Activated CD8-positive, alpha-beta T cell treated with anti-CD3 and anti-CD28 coated beads for 36 hours (primary cell): ENCODE measurements at regions not wholly inside any gene's neighbourhood (a gene's known extent, or its start where the extent isn't known, plus 50 kb on each side); places are given as distances from the start of the nearest gene placed in this dataset.

Experiments
- ATAC-seq: fragments of 200-7000 bp; cut with Tn5 transposase; one replicate; pipeline ENCODE4 v1.10.0; 2021; ENCODE audit warnings: mild to moderate bottlenecking, moderate library complexity
- CTCF ChIA-PET: fragments of 350-600 bp; sonication (Branson Sonifier 250); formaldehyde crosslinking; loops from one replicate; lab custom pipeline; 2021; ENCODE audit warnings: antibody characterized with exemption; lab: Charles Lee
- POLR2A ChIA-PET: fragments of 350-600 bp; sonication (Branson Sonifier 250); formaldehyde crosslinking; loops from one replicate; lab custom pipeline; 2021; ENCODE audit warnings: antibody characterized with exemption; lab: Charles Lee
- DNase-seq: peaks from one replicate; pipeline ENCODE4 v3.0.0-alpha.2; 2020
- H3K27ac Mint-ChIP-seq: one replicate; pipeline ENCODE4 v1.8.0; 2021; ENCODE audit warnings: mild to moderate bottlenecking, mixed read lengths
- H3K27me3 Mint-ChIP-seq: one replicate; pipeline ENCODE4 v1.8.0; 2021; ENCODE audit warnings: mixed read lengths
- H3K36me3 Mint-ChIP-seq: one replicate; pipeline ENCODE4 v1.8.0; 2021; ENCODE audit warnings: low read depth, mixed read lengths
- H3K4me1 Mint-ChIP-seq: one replicate; pipeline ENCODE4 v1.8.0; 2021; ENCODE audit warnings: low read depth, mixed read lengths
- H3K4me3 Mint-ChIP-seq: one replicate; pipeline ENCODE4 v1.8.0; 2021; ENCODE audit warnings: mild to moderate bottlenecking, moderate library complexity, mixed read lengths
- H3K9me3 Mint-ChIP-seq: one replicate; pipeline ENCODE4 v1.8.0; 2021; ENCODE audit warnings: mixed read lengths
- intact Hi-C: fragments of 100-400 bp; cut with micrococcal nuclease; formaldehyde crosslinking; loops from one replicate; pipeline ENCODE4 v1.10.0; 2022
- TF ChIP-seq, protein P1 (sequence below): fragments of 200-600 bp; IDR thresholded peaks from one replicate; pipeline ENCODE4 v1.8.0; 2022; ENCODE audit warnings: antibody characterized with exemption, mild to moderate bottlenecking

DNA sequence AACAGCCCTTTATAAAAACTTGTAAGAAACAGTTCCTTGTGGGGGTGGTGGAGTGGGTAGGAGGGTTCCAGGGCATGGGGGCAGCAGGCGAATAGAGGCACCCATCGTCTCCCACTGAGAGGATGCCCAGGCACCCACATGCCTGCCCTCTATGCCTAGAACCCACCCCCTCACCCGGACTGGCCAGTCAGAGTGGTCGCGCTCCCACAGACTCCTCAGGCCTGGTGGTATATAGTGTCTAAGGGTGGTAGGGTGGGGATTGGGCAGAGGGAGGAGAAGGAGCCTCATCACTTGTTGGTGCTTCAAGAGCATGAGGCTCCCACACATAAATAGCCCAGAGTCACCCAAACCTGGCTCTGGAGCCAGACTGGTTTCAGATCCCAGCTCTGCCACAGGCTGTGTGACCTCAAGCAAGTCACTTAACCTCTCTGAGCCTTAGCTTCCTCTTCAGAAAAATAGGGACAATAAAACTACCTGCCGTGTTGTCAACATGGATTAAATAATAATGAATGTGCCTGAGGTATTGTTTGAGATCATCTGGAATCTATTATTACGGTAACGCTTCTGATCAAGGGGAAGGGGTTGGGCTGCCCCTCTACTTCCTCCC is 262.1 kb downstream of the UACA start:
- H3K36me3 Mint-ChIP-seq, result no peaks in the 10 kb centered on the region
- intact Hi-C loops, result no loop called here
- TF ChIP-seq, protein P1, sequence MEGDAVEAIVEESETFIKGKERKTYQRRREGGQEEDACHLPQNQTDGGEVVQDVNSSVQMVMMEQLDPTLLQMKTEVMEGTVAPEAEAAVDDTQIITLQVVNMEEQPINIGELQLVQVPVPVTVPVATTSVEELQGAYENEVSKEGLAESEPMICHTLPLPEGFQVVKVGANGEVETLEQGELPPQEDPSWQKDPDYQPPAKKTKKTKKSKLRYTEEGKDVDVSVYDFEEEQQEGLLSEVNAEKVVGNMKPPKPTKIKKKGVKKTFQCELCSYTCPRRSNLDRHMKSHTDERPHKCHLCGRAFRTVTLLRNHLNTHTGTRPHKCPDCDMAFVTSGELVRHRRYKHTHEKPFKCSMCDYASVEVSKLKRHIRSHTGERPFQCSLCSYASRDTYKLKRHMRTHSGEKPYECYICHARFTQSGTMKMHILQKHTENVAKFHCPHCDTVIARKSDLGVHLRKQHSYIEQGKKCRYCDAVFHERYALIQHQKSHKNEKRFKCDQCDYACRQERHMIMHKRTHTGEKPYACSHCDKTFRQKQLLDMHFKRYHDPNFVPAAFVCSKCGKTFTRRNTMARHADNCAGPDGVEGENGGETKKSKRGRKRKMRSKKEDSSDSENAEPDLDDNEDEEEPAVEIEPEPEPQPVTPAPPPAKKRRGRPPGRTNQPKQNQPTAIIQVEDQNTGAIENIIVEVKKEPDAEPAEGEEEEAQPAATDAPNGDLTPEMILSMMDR, result no peak
- H3K4me3 Mint-ChIP-seq, result no peak overlapping the region
- DNase-seq (no peak), ATAC-seq (no peak)
- no peak overlapping the region for H3K27ac Mint-ChIP-seq
- ChIA-PET CTCF (interaction anchor here (0.8 kb wide), 1 partner anchor 36 kb away, joined by 3 read pairs; no protein-coding TSS in a partner anchor), POLR2A (interaction anchor here (0.5 kb wide), 1 partner anchor 405 kb away, joined by 3 read pairs; no protein-coding TSS in a partner anchor)
- H3K4me1 Mint-ChIP-seq, result peaks cover 44% of the 10 kb centered on the region
- H3K27me3 Mint-ChIP-seq, result peaks cover 4% of the 10 kb centered on the region
- H3K9me3 Mint-ChIP-seq, result no peaks in the 10 kb centered on the region

DNA sequence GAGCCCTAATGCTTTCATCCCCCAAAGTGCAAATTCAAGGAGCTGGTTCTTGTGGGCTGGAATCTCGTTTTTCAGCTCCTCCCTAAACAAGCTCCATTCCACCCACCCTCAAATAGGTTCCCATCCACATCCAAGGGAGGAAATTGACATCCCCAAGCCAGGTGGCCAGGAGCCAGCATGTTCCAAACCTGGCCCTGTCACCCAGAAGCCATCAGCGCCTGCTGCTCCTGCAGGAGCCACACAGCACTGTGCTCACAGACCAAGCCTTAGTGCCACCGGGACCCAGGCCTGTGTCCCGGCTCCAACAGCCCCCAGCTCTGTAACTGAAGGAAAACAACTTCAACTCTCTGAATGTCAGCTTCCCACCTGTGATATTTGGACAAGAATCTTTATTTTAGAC is 263.6 kb downstream of the UACA start:
- Mint-ChIP-seq H3K36me3 (no peaks in the 10 kb centered on the region), H3K4me3 (no peak overlapping the region), H3K4me1 (peaks cover 39% of the 10 kb centered on the region), H3K27ac (no peak overlapping the region), H3K27me3 (peaks cover 11% of the 10 kb centered on the region), H3K9me3 (no peaks in the 10 kb centered on the region)
- TF ChIP-seq, protein P1, result no peak
- intact Hi-C loops, result no loop called here
- DNase-seq (no peak), ATAC-seq (no peak)
- ChIA-PET CTCF (interaction anchor here (0.8 to 5.4 kb wide), 5 partner anchors 11 to 1024 kb away, joined by 3 to 36 read pairs (median 4); no protein-coding TSS in a partner anchor), POLR2A (interaction anchor here (0.6 to 1.0 kb wide), 4 partner anchors 8 to 402 kb away, joined by 3 to 4 read pairs (median 3); partner anchors contain the start of gene TLE3)

DNA sequence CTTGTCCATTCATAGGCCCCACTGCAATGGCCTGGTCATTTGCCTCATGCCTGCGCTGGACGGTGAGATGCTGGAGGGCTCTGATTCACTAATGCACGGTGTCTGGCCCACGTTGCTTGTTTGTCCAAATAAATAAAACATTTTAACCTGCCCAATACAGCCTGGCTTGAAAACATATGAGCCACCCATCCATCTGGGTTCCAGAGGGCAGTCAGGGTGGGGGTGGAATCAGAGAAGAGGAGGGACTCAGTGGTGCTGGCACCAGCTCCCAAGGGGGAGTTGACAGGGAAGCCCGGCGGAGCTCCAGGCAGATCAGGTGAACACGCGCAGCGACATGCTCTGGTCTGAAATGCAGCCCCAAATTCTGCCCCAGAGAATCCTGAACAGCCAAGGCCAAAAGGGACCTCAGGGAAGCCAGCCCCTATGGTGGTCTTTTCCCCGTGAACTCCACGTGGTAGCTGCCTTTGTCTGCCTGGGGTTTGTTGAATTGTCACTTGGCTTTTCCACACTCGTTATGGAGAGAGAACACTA is 265.2 kb downstream of the UACA start:
- ChIA-PET CTCF (interaction anchor here (0.8 to 5.4 kb wide), 2 partner anchors 10 to 27 kb away, joined by 3 to 36 read pairs; no protein-coding TSS in a partner anchor), POLR2A (interaction anchor here (0.7 kb wide), 1 partner anchor 12 kb away, joined by 3 read pairs; no protein-coding TSS in a partner anchor)
- ATAC-seq (no peak), DNase-seq (no peak)
- TF ChIP-seq, protein P1, result no peak
- H3K4me1 Mint-ChIP-seq, result peaks cover 39% of the 10 kb centered on the region
- H3K36me3 Mint-ChIP-seq, result no peaks in the 10 kb centered on the region
- H3K9me3 Mint-ChIP-seq, result no peaks in the 10 kb centered on the region
- no peak overlapping the region for H3K4me3 Mint-ChIP-seq
- H3K27me3 Mint-ChIP-seq, result peaks cover 11% of the 10 kb centered on the region
- intact Hi-C loops, result no loop called here
- no peak overlapping the region for H3K27ac Mint-ChIP-seq

DNA sequence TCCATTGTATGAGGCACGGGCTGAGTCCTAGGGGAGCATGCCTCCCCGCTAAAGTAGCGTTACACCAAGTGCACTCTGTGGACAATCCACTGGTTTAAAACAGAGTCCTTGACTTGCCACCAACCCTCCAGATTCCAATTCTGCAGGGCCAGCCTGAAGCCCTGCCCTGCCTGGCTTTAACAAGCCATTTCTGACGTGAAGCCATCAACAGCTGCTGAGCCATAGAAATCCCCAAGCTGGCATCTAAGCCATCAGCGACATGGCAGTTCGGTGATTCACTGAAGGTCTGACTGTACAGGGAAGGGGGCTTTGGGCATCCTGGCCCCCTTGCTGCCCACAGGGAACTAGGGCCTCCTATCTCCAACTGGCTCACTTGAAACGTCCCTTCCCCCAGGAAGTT is 265.7 kb downstream of the UACA start:
- no peaks in the 10 kb centered on the region for H3K9me3 Mint-ChIP-seq
- peaks cover 39% of the 10 kb centered on the region for H3K4me1 Mint-ChIP-seq
- peaks cover 11% of the 10 kb centered on the region for H3K27me3 Mint-ChIP-seq
- CTCF ChIA-PET, result interaction anchor here (5.4 kb wide), 1 partner anchor 9 kb away, joined by 36 read pairs; no protein-coding TSS in a partner anchor
- ATAC-seq (no peak), DNase-seq (no peak)
- H3K36me3 Mint-ChIP-seq, result no peaks in the 10 kb centered on the region
- no peak overlapping the region for H3K27ac Mint-ChIP-seq
- TF ChIP-seq, protein P1, result no peak
- POLR2A ChIA-PET, result interaction anchor here (0.6 kb wide), 1 partner anchor 69 kb away, joined by 3 read pairs; no protein-coding TSS in a partner anchor
- no peak overlapping the region for H3K4me3 Mint-ChIP-seq
- intact Hi-C loops, result no loop called here
